ENCODE measurements at regions not wholly inside any gene's neighbourhood (a gene's known extent, or its start where the extent isn't known, plus 50 kb on each side); places are given as distances from the start of the nearest gene placed in this dataset.

DNA sequence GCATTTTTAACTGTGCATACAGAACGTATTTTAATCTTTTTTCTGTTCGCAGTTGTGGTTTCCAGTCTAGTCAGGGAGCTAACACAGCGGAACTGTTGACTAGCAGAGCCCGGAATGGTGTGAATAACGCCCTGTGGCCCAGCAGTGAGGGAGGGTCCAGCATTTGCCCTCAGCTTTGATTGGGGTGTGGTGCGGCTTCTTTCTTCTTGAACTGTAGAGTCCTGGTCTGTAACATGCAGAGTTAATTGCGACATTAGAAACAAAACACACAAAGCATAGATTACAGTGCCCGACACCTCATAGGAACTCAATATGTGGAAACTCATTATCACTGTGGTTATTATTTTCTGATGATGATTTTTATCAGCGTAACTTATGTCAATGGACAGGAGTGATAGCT lies 253.6 kb downstream of the SOX11 start:
- TF ChIP-seq MAFG (CRISPR knock-in tag; IDR thresholded peaks at IDR 0.05) (no peak), MXD4 (CRISPR knock-in tag; IDR thresholded peaks at IDR 0.05) (no peak), ZNF264 (CRISPR knock-in tag; IDR thresholded peaks at IDR 0.05) (no peak), POLR2G (IDR thresholded peaks at IDR 0.05; ENCODE audit: low read depth, low read length) (no peak), NCOA2 (CRISPR knock-in tag; IDR thresholded peaks at IDR 0.05) (no peak), SIN3B (IDR thresholded peaks at IDR 0.05; ENCODE audit: low read length) (no peak), ZNF691 (CRISPR knock-in tag; IDR thresholded peaks at IDR 0.05; ENCODE audit: borderline replicate concordance, low read depth) (no peak), POGZ (CRISPR knock-in tag; IDR thresholded peaks at IDR 0.05) (no peak), TBP (CRISPR knock-in tag; IDR thresholded peaks at IDR 0.05) (no peak), KAT7 (CRISPR knock-in tag; IDR thresholded peaks at IDR 0.05; ENCODE audit: borderline replicate concordance) (no peak), KMT2B (CRISPR knock-in tag; IDR thresholded peaks at IDR 0.05) (no peak), ZNF274 (CRISPR knock-in tag; IDR thresholded peaks at IDR 0.05) (no peak)
- TF ChIP-seq, protein P1, sequence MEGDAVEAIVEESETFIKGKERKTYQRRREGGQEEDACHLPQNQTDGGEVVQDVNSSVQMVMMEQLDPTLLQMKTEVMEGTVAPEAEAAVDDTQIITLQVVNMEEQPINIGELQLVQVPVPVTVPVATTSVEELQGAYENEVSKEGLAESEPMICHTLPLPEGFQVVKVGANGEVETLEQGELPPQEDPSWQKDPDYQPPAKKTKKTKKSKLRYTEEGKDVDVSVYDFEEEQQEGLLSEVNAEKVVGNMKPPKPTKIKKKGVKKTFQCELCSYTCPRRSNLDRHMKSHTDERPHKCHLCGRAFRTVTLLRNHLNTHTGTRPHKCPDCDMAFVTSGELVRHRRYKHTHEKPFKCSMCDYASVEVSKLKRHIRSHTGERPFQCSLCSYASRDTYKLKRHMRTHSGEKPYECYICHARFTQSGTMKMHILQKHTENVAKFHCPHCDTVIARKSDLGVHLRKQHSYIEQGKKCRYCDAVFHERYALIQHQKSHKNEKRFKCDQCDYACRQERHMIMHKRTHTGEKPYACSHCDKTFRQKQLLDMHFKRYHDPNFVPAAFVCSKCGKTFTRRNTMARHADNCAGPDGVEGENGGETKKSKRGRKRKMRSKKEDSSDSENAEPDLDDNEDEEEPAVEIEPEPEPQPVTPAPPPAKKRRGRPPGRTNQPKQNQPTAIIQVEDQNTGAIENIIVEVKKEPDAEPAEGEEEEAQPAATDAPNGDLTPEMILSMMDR (CRISPR knock-in tag; IDR thresholded peaks at IDR 0.05) = no peak

All from HepG2 (cell line).